Heart left ventricle (tissue), 13 donors: ENCODE measurements at regions not wholly inside any gene's neighbourhood (a gene's known extent, or its start where the extent isn't known, plus 50 kb on each side); places are given as distances from the start of the nearest gene placed in this dataset.

ENCODE experiments used
- POLR2A ChIP-seq, 2 donors: fragments of 450-650 bp; IDR thresholded peaks; one replicate each; pipeline ENCODE4 v1.6.1; 2017; ENCODE audit warnings: antibody characterized with exemption in 2 of 2, mild to moderate bottlenecking in 2 of 2, moderate library complexity in 2 of 2
- TF ChIP-seq, protein P1 (sequence below), 12 donors: fragments of 200-600 bp; sonication (generic) in 4 of 12; IDR thresholded peaks; one replicate each; pipeline versions ENCODE4 v1.5.0 to v1.8.0; 2018 to 2022; ENCODE audit warnings: antibody characterized with exemption in 12 of 12, mild to moderate bottlenecking in 5 of 12
- donor health status: ischemic (EF 13 %, LVEDD 7.1; RV severe dilation, severe dysfunction).
- donor health status: DM: no; HTN: yes; CAD: no.
- donor health status: DM: no; HTN: no; CAD: no.
- donor health status: ischemic (EF 25% LVEDD 6.9; RV normal size, moderate dysfunction).
- donor health status: ischemic (EF 25% LVEDD 5.7; RV mildly dilated, moderate dysfunction).
- donor health status: ischemic (EF 35%, LVEDD 5.7; RV mildly dilated, moderate dysfunction).
- donor health status: nonischemic (EF 11% LVEDD 7.7; RV severe dilation, severe dysfunction).
- donor health status: DM: yes; HTN: yes; CAD: no.
- donor health status: PGD.
- donor health status: ischemic (EF 29% LVEDD 5.4; RV normal size, mild dysfunction).
- donor health status: nonischemic (EF 23%, LVEDD 6.1; RV moderate dilation, normal function).

- TF ChIP-seq, protein P1, sequence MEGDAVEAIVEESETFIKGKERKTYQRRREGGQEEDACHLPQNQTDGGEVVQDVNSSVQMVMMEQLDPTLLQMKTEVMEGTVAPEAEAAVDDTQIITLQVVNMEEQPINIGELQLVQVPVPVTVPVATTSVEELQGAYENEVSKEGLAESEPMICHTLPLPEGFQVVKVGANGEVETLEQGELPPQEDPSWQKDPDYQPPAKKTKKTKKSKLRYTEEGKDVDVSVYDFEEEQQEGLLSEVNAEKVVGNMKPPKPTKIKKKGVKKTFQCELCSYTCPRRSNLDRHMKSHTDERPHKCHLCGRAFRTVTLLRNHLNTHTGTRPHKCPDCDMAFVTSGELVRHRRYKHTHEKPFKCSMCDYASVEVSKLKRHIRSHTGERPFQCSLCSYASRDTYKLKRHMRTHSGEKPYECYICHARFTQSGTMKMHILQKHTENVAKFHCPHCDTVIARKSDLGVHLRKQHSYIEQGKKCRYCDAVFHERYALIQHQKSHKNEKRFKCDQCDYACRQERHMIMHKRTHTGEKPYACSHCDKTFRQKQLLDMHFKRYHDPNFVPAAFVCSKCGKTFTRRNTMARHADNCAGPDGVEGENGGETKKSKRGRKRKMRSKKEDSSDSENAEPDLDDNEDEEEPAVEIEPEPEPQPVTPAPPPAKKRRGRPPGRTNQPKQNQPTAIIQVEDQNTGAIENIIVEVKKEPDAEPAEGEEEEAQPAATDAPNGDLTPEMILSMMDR (IDR thresholded peaks at IDR 0.05) = no peak
- no peak for TF ChIP-seq POLR2A (IDR thresholded peaks at IDR 0.05)
These were observed 176.5 kb upstream of the UBL3 start for GRCh38 chr13:30026909-30027308.
